Stimulated activated CD8-positive, alpha-beta memory T cell treated with anti-CD3 and anti-CD28 coated beads, Interleukin-15, amount 100 ng/mL, for 24 hours (primary cell): ENCODE measurements at regions not wholly inside any gene's neighbourhood (a gene's known extent, or its start where the extent isn't known, plus 50 kb on each side); places are given as distances from the start of the nearest gene placed in this dataset.
"Not testable (repeated sequence)": the region's sequence is repeated elsewhere in the genome, so short reads cannot be mapped to it uniquely, and the experiment has no call there.

ENCODE experiments used
- DNase-seq: peaks from one replicate; pipeline ENCODE4 v3.0.0-alpha.2; 2020; ENCODE audit warnings: low read depth

- DNase-seq = no peak
These were observed 168.0 kb upstream of the HMGA2 start for GRCh38 chr12:65656156-65656882.

- no peak for DNase-seq
These were observed 167.4 kb upstream of the HMGA2 start for GRCh38 chr12:65656891-65657351.

GRCh38 chr12:65657635-65658034 lies 166.6 kb upstream of the HMGA2 start:
- no peak for DNase-seq

GRCh38 chr12:65658360-65658759 lies 165.9 kb upstream of the HMGA2 start:
- DNase-seq = no peak

GRCh38 chr12:65659681-65660080 lies 164.6 kb upstream of the HMGA2 start:
- no peak for DNase-seq

GRCh38 chr12:65660096-65660495 lies 164.2 kb upstream of the HMGA2 start:
- DNase-seq = no peak

GRCh38 chr12:65660836-65661235 lies 163.4 kb upstream of the HMGA2 start:
- no peak for DNase-seq

- DNase-seq = no peak
These were observed 161.7 kb upstream of the HMGA2 start for GRCh38 chr12:65662590-65662989.

GRCh38 chr12:65663097-65663496 lies 161.2 kb upstream of the HMGA2 start:
- no peak for DNase-seq

GRCh38 chr12:65663648-65664047 lies 160.6 kb upstream of the HMGA2 start:
- DNase-seq = no peak

- no peak for DNase-seq
These were observed 159.5 kb upstream of the HMGA2 start for GRCh38 chr12:65664715-65665250.

GRCh38 chr12:65665817-65666216 lies 158.5 kb upstream of the HMGA2 start:
- DNase-seq = no peak

- DNase-seq = no peak
These were observed 157.4 kb upstream of the HMGA2 start for GRCh38 chr12:65666876-65667275.

GRCh38 chr12:65667932-65668331 lies 156.4 kb upstream of the HMGA2 start:
- DNase-seq = no peak

GRCh38 chr12:65668981-65669695 lies 155.1 kb upstream of the HMGA2 start:
- no peak for DNase-seq

GRCh38 chr12:65670775-65671174 lies 153.5 kb upstream of the HMGA2 start:
- no peak for DNase-seq

- no peak for DNase-seq
These were observed 151.8 kb upstream of the HMGA2 start for GRCh38 chr12:65672441-65672840.

GRCh38 chr12:65673156-65673690 lies 151.1 kb upstream of the HMGA2 start:
- DNase-seq = no peak

GRCh38 chr12:65673732-65674131 lies 150.6 kb upstream of the HMGA2 start:
- DNase-seq = no peak

- DNase-seq = no peak
These were observed 149.1 kb upstream of the HMGA2 start for GRCh38 chr12:65675141-65675621.

GRCh38 chr12:65678172-65678571 lies 146.1 kb upstream of the HMGA2 start:
- DNase-seq = not testable (repeated sequence)

- DNase-seq = no peak
These were observed 143.1 kb upstream of the HMGA2 start for GRCh38 chr12:65681226-65681625.

- no peak for DNase-seq
These were observed 142.2 kb upstream of the HMGA2 start for GRCh38 chr12:65682112-65682511.
